NCI-H69 (cell line): ENCODE measurements at regions not wholly inside any gene's neighbourhood (a gene's known extent, or its start where the extent isn't known, plus 50 kb on each side); places are given as distances from the start of the nearest gene placed in this dataset.

ENCODE experiments used
- DNase-seq: peaks from one replicate; lab custom pipeline; 2025; lab: John Stamatoyannopoulos, UW

DNA sequence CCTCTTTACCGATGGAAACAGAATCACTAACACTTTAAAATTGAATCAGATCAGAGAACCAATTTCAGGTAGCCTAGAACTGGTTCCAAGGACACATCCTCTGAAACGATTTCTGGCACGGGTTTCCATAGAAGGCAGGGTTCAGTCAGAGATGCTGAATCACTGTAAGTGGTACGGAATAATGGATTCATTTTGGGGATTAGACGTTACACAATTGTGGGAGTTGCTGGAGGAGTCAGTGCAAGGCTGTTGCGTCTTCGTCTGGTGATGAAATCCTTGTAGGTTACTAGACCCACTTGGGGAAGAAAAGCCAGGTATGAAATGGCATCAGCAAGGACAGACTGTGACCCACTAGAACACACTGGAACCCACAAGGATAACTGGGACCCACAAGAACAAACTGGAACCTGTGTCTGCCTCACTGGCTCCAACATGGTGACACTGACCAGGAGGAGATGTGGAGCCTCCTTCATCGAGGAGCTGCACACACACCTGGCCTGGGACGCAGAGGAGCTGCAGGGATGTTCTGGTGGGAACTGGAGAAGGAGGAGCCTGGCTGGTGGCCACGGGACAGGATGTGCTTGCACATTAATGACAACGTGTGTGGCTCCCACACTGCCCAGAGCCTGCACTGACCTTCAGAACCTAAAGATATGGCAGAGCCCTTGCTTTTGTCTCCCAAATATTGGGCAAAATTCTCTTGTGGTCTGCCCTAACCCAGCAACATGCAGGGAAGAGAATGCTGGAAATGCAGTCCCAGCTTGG is 105.1 kb downstream of the TRAPPC11 start:
- no peak for DNase-seq

DNA sequence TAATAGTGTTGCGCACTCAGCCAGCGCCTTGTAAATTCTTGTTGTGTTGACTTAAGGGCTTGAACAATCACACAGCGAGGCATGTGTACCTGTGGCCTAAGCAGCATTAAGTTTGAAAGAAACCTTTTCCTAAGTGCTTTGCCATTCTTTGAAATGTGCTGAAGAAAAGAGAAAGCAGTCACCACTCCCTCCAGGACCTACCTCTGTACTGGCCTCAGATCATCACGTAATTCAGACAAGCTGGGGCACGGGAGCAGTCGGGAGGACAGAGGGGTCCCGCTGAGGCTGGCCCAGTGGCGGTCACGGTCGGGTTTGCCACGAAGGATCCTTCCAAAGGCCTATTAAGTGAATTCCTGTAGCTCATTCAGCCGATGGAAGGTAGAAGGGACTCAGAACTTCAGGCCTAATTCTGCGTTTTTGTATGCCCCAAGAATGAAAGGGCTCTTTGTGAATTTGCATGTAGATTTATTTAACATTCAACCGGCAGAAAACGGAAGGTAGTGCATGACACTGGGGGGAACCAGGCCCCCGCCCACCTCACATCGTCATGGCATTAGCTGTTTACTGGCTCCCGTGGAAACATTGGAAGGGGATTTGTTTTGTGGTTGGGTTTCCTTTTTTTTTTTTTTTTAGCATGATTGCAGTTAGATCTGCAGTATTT is 106.3 kb downstream of the TRAPPC11 start:
- no peak for DNase-seq

DNA sequence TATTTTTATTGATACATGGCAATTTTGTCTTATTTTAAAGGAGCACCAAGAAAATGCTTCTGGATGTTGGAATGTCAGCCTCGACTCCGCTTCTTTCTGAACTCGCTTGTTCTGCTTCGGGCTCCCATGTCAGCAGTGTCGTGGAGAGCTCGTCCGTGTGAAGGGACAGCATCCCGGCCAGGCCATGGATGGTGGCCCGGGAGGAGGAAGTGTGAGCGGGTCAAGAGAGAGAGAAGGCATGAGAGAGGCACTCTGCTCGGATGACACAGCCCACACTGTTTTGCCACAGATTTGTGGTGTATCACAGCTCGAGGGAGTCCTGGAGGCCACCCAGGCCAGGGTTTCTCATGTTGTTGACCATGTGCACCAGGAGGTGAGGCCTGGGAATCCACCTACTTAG is 107.0 kb downstream of the TRAPPC11 start:
- no peak for DNase-seq

DNA sequence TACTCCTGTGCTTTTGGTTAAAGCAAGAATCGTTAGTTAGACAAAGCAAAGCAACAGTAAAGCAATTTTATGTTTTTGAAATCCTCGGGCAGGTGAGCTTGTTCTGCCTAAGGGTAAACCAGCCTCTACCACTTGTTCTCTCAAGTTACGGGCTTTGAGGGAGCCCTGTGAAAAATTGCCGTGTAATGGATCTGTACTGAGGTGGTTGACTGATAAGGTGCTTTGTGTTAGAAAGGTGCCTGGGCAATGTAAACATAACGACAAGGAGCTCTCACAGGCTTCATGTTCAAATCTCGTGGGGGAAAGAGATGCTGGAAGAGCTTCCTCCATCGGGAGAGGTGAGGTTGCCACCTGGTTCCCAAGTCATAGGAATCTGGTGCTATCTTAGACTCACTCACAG is 111.8 kb downstream of the TRAPPC11 start:
- no peak for DNase-seq

DNA sequence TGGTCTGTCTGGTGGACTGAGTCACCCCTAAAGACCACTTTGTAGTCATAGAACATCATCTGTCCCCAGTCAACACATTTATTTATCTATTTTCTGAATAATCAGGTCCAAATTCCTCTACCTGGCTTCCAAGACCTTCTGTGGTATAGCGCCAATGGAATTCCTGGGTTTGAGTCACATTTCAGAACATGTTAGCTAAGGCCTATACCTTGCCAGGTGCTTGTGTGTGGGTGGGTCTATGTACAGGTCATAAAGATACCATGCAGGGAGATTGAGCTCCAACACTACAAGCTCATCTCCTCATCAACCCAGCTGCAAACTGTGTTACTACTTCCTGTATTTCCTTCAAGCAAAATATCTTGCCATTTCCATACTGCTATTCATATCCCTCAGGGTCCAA is 113.3 kb downstream of the TRAPPC11 start:
- DNase-seq = no peak

DNA sequence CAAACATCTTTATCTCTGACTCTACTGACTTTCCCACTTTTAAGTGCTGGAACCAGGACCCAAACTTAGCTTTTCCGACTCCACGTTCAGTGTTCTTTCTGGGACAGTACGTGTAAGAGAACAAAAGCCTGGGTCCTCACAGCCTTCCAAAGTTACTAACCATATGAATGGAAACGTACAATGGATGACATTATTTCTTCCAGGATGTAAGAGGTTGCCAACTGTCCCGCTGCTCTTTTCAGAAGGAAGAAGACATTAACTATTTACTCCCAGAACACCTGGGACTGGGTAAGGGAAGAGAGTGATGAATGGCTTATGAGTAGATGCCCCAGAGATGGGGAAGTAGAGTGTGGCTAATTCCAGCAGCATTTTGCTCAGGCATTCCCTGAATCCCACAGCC is 114.7 kb downstream of the TRAPPC11 start:
- DNase-seq = no peak

DNA sequence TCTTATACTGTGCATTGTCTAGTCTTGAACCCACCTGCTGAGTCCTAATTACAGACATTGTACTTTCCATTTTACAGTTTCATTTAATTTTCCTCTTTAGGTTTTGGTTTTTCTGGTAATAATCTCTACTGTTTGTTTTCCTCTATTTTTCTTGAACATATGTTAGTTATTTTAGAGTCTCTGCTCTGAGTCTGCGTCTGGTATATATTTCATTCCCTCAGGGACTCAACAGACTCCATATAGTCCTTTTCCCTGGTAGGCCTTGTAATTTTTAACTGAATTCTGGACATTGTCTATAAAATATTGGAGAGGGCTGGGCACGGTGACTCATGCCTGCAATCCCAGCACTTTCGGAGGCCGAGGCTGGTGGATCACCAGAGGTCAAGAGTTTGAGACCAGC is 121.8 kb upstream of the STOX2 start:
- DNase-seq = no peak

DNA sequence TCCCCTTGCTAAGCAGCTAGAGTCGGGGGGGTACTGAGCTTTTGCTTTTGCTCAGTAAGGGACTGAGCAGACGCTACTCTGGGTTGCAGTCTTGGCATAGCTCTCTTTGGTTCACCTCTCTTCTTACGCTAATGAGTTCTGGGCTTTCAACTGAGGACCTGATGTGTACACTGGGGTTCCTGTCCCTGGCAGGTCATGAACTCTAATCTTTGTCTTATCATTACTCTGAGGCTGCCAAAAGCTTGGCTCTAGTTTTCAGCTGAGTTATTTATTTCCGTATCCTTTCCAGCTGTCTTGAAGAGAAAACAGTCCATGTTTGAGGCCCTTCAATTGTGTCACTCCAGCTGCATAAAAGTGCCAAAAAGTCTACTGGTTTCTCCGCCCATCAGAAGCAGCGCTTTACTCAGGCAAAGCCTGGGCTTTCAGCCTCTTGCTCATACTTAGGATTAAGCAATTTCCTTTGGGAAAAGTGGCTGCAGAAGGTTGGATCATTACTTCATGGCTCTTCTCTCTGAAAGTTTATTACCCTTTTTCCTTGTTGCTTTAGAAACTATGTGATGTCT is 121.0 kb upstream of the STOX2 start:
- DNase-seq = no peak

DNA sequence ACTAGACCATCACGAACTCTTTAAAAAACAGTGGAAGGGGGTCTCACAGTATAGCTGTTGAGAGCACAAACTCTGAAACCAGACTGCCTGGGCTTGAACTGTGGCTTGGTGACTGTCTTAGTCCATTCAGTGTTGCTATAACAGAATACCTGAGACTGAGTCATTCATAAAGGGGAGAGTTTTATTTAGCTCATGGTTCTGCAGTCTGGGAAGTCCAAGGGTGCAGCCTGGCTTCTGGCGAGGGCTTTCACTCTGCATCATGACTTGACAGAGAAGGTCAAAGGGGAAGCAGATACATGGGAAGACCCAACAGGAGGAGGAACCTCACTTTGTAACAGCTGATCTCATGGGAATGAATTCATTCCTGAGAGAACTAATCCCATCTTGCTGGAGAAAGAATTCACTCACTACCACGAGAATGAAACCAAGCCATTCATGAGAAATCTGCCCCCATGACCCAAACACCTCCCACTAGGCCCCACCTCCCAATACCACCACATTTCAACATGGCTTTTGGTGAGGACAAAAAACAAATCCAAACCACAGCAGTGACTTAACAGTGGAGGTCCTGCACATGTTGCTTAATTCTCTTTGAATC is 116.7 kb upstream of the STOX2 start:
- DNase-seq = no peak

DNA sequence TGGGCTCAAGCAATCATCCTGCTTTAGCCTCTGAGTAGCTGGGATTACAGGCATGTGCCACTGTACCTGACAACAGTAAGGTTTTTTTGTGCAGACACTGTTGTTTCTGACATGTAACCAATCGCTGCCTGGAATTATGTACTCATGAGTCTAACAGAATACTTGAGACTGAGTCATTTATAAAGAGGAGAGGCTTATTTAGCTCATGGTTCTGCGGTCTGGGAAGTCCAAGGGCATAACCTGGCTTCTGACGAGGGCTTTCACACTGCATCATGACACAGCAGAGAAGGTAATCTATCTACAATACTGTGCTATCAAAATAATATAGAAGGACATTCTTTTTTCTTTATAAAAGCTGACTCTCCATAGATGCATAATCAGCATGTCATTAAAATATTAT is 115.5 kb upstream of the STOX2 start:
- no peak for DNase-seq

DNA sequence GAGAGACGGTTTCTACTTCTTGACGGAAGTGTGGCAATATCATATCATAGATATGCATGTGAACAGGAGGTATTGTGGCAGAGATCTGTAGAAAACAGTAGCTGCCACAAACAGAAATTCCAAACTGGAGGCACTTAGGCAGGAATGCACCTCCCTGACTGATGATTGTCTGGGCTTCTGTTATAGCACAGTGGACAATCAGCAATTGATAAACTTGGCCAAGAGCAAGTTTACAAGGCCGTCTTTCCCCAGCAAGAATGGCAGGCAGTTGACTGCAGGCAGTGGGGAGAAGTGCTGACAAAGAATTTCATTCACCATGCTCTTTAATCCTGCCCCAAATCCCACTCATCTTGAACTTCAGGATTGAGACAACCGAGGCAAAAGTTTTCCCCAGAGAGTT is 114.4 kb upstream of the STOX2 start:
- no peak for DNase-seq

DNA sequence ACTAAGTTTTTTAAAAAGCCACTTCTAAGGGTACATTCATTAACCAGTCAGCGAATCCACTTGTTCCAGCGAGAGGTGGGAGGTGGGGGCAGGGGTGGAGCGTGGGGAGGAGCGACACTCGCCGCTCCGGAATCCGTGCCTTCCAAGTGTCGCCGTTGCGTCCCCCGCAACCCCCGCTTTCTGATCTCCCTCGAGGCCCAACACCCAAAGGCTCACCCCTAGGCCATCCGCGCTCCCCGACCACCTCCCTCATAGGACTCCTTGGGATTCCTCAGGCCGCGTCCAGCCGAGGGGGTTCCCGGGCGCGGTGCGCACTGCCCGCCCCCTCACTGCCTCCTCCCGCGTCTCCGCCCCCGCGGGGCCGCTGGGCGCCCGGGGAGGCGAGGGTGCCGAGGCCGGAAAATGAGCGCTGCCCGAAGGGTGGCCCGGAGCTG is 108.1 kb upstream of the STOX2 start:
- no peak for DNase-seq

DNA sequence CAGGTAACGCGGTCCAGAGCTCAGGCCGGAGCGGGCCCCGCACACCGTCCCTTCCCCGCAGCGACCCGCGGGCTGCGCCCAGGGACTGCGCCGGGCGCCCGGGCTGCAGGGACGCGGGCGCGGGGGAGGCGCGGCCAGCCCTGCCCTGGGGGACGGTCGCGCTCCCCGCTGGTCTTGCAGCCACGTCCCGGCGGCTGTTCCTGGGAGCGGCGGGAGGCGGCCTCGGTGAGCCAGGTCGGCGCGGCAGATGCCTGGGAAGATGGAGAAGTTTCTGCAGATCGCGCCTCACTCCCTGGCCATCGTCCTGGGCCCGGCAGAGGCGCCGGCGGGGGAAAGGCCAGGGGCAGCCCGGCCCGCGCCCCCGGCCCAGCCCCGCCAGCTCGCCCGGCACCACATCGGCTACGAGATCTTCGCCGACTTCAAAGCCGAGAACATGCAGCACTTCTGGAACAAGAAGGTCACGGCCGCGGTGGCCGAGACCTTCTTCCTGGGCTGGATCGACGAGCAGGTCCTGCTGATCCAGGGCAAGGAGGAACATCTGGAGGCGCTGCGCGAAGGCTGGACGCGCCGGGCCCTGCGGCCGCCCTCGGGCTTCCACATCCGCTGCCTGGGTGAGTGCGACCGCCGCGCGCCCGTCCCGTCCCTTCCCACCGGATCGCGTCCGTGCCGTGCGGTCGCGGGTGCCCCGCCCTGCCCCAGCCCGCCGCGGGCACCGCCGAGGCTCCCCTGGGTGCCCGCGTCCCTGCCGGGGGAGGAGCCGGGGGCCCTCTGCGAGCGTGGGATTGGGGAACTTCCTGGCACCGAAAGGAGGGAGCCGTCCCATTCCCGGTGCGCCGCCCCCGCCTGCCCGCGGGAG is 107.4 kb upstream of the STOX2 start:
- peak; percentile 20 for DNase-seq

DNA sequence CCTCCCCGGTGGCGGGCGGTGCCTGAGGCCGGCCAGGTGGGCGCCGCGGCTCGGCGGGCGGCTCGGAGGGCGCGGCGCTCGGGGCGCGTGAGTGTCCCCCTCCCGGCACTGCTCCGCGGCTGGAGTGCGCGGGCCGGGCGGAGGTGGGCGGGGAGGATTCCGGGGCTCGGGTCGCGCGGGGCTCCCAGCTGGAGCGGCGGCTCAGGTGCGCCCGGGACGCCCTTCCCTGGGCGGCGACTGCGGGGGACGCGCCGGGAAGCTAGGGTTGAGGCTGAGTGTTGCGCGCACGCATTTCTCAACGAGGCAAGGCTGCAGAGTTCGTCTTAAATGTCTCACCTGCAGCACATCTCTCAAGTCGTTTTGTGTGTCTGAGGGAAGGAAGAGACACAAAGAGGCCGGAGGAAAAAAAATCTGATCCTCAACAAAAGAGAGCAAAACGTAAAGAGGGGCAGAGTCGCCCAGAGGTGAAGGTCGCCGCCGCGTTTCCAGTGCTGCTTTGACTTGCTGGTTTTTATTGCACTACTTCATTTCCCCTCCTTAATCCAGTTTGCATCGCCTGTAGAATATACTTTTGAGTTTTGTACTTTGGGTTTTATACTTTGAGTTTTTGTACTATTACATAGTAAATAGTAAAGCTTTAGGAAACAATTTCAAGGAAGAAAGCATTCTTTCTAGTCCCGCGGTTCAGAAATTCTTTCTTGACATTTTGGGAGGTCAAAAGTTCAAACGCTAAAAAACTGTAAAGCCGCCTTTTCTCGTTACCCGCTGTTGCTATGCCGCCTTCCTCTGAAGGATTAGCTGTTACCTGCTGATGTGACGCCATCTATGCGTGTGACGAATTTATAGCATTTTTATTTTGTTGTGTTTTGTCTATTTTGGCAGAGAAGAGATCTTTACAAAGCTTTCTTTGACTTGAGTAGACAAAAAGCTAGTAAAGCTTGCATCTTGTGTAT is 106.5 kb upstream of the STOX2 start:
- peak; percentile 20 for DNase-seq

DNA sequence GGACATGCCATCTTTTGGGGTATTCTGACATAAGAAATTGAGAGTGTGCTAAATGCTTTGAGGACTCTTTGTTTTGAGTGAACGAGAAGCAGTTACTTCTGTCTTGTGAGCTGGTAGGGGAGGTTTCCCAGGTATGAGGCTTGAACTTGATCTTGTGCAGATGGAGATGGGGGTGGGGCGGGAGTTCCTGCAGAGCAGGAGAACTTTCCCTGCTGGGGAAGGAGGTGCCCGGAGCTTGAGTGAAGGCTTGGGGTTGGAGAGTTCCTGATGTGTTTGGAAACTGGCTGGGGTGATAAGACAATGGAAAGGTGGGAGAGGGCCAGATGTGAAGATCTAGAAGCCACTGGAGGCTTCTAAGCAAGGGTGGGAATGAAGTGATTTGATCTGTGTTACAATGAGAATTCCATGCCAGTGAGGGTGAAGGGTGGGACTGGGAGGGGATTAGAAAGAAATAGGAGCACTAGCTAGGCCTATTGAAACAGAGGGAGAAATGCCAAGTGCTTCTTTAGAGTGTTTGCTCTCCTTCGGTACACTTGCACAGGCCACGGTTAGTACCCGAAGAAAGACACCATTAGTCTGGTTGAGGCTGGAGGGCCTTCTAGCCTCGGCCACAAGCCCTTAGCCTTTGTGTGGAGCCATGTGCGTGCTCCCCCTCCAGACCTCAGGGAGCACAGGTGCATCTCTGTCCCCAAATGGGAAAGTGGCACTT is 103.5 kb upstream of the STOX2 start:
- DNase-seq = no peak

DNA sequence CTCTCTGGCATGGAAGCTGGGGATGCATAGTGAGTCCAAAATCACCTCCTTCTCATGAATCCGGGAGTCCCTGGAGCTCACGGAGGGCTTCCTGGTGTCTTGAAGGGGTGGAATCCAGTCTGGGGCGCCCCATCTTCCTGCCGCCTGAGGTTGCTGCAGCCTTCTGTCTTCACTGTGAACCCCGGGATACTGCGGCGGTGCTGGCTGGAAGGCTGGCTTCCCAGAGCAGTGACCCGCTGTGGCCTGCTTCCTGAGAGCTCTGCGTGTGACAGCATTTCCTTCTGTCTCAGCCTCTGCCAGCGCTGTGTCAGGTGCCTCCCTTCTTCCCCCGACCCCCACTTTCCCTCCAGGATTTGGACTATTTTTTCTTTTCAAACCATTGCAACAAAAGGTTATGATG is 98.8 kb upstream of the STOX2 start:
- no peak for DNase-seq

DNA sequence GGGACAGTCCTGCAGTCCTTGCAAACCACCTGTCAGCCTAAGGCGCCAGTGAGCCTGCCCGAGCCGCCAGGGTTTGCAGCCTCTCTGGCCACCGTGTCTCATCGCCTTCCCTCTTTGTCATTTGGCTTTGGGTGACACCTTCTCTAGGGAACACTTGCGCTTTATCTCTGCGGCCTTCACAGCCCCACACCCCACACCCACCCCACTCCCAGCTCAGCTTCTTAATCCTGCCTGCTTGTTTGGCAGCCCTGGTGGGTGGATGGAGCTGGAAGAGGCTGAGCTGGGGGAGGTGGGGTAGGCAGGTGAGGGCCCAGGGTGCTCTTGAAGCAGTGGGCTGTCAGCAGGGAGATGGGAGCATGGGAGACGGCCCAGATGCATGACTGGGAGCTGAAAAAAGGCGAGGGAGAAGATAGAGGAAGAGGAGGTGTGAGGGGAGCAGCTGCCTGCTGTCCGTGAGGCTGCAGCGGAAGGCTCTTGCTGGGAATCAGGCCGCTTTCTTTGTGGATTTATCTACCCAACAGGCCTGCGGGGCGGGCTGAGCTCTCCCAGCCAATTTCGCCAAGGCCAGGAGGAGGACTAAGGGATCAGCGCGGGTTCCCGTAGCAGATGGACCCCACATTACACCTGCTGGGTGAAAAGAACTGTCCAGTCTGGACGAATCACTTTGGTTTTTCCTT is 97.5 kb upstream of the STOX2 start:
- DNase-seq = no peak

DNA sequence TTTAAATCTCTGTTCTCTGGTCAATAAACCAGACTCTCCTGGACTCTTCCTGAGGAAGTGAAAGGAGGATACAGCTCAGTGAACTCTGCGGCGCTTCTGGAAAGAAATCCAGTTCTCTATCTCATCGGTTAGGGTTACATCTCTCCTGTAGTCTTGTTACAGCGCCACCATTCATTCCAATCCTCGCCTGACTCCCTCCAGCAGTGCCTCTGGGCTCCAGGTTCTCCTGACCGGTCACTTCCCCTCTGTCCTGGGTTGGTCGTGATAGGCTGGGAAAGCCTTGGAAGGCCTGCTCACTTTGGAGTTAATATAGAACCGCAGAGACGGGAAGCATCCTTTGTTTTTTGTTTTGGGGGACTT is 97.0 kb upstream of the STOX2 start:
- DNase-seq = no peak

DNA sequence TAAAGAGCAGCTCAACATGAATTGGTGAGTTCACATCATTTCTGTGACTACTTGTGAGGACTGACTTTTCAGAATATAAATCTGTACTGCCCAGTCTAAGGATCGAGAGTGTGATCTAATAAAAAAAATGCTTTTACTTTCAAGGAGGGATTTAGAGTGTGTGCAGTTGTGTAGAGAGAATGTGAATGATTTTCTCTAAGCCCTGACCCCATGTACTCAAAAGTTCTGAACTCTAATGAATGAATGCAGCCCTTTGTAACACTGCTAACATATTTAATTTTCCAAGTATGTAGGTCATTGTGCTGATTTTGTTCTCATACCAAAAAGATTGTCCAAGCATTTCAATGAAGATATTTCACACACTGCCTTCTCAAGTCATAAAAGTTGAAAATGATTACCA is 92.5 kb upstream of the STOX2 start:
- DNase-seq = no peak

DNA sequence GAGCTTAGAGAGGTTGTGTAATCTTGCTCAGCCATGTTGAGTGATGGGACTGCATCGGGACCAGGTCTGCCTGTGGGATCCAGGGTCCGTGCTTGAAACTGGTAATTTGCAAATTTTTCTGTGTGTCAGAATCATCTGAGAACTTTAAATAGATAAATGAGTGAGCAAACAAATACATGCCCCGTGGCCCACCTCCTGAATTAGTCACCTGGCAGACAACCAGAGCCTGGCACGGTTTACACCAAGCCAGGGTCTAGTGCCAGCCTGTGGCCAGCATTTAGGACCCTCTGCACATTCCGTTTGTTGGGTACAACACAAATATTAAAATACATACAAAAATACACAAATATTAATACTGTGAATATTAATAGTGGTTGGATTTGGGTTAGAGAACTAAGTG is 90.6 kb upstream of the STOX2 start:
- peak; percentile 1 for DNase-seq
